Ovary (tissue), 7 donors: ENCODE measurements at regions not wholly inside any gene's neighbourhood (a gene's known extent, or its start where the extent isn't known, plus 50 kb on each side); places are given as distances from the start of the nearest gene placed in this dataset.

ENCODE experiments used
- DNase-seq, 5 donors: peaks; one replicate each; pipeline ENCODE4 v3.0.0-alpha.2; 2019 to 2020
- H3K27ac ChIP-seq, 2 donors: fragments of 200-600 bp; one replicate each; pipeline versions ENCODE4 v1.5.1 to v1.8.0; 2019 to 2022
- H3K27me3 ChIP-seq: fragments of 200-600 bp; one replicate; pipeline ENCODE4 v1.8.0; 2022
- H3K36me3 ChIP-seq: fragments of 200-600 bp; sonication (generic); one replicate; pipeline ENCODE4 v1.5.1; 2019
- H3K4me1 ChIP-seq: one replicate; pipeline ENCODE4 v1.8.1; 2013; ENCODE audit warnings: mild to moderate bottlenecking, moderate library complexity; ENCODE audit not compliant: insufficient read depth
- H3K4me3 ChIP-seq: fragments of 200-600 bp; sonication (generic); one replicate; pipeline ENCODE4 v1.5.1; 2017
- H3K9me3 ChIP-seq, 2 donors: fragments of 200-600 bp in 1 of 2; sonication (generic) in 1 of 2; one replicate each; pipeline versions ENCODE4 v1.5.1 to v1.8.1; 2013 to 2019; ENCODE audit warnings: mild to moderate bottlenecking in 1 of 2, moderate library complexity in 1 of 2
- CTCF ChIP-seq, 3 donors: fragments of 450-650 bp in 2 of 3; fragments of 200-600 bp in 1 of 3; IDR thresholded peaks; one replicate each; pipeline versions ENCODE4 v1.5.1 to v1.8.0; 2016 to 2022; ENCODE audit warnings: antibody characterized with exemption in 3 of 3, mild to moderate bottlenecking in 1 of 3
- EP300 ChIP-seq: sonication (generic); formaldehyde crosslinking; IDR thresholded peaks from one replicate; pipeline ENCODE4 v1.6.1; 2017; ENCODE audit warnings: antibody characterized with exemption
- POLR2A ChIP-seq: fragments of 450-650 bp; IDR thresholded peaks from one replicate; pipeline ENCODE4 v1.6.1; 2017; ENCODE audit warnings: antibody characterized with exemption, mild to moderate bottlenecking, moderate library complexity
- WGBS, 3 donors: extraction: QIAGEN DNeasy Blood & Tissue Kit in 1 of 3; methylation state at CpG; one replicate each; pipeline versions ENCODE4 v1.1.5 to v1.1.7; 2013 to 2017; 5-methylcytosine and 5-hydroxymethylcytosine counted together
- intact Hi-C, 4 donors: fragments of 100-400 bp; cut with DNase I; formaldehyde crosslinking; loops; one replicate each; pipeline versions ENCODE4 v1.11.0 to v1.15.1; 2022 to 2023
- donor health status: DM: no; HTN: no; CAD: no; lungs with moderate emphysema.
- donor health status: DM: no; HTN: no; CAD: no.
- donor health status: Bipolar disorder and iron deficiency.
- donor health status: DM: no; HTN: no; CAD: no.
- donor health status: DM: yes; HTN: yes; CAD: no.

DNA sequence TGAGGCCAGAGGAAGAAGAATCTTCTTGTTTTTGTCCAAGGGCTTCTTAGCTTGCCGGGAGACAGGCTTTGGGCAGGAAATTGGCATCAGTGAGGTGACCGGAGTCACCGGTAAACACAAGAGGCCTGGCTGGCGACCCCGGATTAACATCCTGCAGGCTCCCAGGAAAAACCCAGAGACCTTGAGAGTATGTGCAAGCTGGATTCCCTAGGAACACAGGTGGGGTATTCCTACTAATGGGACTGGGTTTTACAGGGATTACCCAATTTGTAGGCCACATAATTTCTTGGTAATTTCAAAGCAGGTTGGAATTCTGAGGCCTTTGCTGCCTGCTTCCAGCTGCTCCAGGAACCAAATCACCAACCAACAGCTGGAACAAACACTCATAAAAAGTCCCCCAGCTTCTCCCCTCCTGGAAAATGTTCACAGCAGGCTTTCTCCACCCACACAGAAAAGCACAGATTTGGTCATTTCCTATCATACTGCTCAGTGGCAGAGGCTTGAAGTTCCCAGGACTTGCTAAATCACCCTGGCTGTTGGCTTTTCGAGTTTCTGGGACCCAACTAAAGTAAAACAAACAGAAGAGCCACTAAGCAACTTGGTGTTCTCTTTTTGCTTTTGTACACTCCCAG is 258.8 kb downstream of the IRF8 start:
- TF ChIP-seq EP300 (no peak), CTCF (IDR thresholded peaks at IDR 0.05) (no peak), POLR2A (no peak)
- DNase-seq, result no peak
- Histone ChIP-seq H3K9me3 (no peaks in the 10 kb centered on the region), H3K27me3 (no peaks in the 10 kb centered on the region), H3K4me3 (no peak overlapping the region), H3K4me1 (no peaks in the 10 kb centered on the region), H3K27ac (no peak overlapping the region), H3K36me3 (no peaks in the 10 kb centered on the region)
- WGBS, 3 donors, result 49 to 58% (median 50%) methylated on average over 6 of the region's 6 CpGs
- intact Hi-C loops, result no loop called here

DNA sequence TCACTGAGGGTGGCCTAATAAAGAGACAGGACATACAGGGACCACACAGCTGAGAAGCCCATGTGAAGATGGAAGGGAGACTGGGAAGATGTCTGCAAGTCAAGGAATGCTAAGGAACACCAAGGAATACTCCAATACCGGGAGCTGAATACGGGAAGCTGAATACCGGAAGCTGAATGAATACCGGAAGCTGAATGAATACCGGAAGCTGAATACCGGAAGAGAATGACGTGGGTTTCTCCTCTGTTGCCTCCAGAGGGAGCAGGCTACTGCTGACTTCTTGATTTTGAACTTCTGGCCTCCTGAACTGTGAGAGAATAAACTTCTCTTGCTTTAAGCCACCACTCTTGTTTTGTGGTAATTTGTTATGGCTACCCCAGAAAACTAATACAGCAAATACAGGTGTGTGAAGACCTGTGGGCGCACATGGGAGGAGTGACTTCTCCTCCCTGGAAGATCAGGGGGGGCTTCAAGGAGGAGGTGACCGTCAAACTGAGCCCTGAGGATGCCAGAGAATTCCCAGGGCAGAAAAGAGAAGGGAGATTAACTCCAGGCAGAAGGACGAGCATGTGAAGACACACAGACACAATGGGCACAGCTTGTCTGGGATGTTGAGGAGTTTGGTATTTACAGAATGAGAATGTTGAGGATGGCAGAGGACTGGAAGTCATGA is 259.9 kb downstream of the IRF8 start:
- intact Hi-C loops, result no loop called here
- Histone ChIP-seq H3K27ac (no peak overlapping the region), H3K4me3 (no peak overlapping the region), H3K27me3 (no peaks in the 10 kb centered on the region), H3K36me3 (no peaks in the 10 kb centered on the region), H3K4me1 (no peaks in the 10 kb centered on the region), H3K9me3 (no peaks in the 10 kb centered on the region)
- DNase-seq, result no peak
- no peak for TF ChIP-seq CTCF (IDR thresholded peaks at IDR 0.05)
- TF ChIP-seq POLR2A, result no peak
- TF ChIP-seq EP300, result no peak
- 66 to 72% (median 68%) methylated on average over 10 of the region's 10 CpGs for WGBS, 3 donors

DNA sequence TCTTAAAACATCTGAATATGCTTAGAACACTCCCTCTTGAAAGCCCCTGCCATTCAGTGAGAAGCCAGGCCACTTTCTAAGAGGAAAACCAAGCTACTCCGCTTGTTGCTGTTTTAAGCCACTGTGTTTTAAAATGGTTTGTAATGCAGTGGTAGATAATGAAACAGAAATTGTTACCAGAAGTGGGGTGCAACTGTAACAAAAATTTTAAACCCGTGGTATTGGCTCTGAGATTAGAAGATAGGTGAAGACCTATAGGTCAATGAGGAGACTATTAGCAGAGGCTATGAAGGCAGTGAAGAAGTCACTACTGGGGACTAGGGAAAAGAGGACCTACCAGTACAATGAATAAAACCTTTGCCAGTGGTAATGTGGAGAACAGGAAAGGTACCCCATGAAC is 266.5 kb downstream of the IRF8 start:
- no peak overlapping the region for H3K27ac ChIP-seq
- WGBS, 3 donors, result 40 to 93% (median 81%) methylated on average over 2 of the region's 2 CpGs

DNA sequence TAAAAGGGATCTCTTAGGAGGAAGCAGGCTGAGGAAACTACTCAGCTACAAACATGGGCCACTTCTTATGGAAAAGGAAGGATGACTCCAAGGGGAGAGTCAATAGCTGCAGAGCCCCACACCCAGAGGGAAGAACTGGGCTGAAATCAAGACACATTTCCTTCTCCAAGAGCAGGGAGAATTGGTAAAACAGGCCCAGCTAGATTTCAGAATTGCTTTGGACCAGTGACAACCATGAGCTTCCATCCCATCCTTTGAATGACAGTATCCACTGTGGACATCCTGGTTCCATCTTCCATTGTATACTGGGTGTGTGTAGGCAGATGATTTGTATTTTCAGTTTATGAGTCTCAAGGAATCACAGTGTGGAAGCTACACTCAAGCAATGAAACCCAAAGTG is 267.5 kb downstream of the IRF8 start:
- no peak overlapping the region for H3K27ac ChIP-seq
- TF ChIP-seq POLR2A, result no peak
- no peak for TF ChIP-seq CTCF (IDR thresholded peaks at IDR 0.05)
- TF ChIP-seq EP300, result no peak
- intact Hi-C loops, result no loop called here
- H3K27me3 ChIP-seq, result no peaks in the 10 kb centered on the region
- no peak for DNase-seq
- H3K36me3 ChIP-seq, result no peaks in the 10 kb centered on the region
- no peaks in the 10 kb centered on the region for H3K9me3 ChIP-seq
- H3K4me1 ChIP-seq, result no peaks in the 10 kb centered on the region
- H3K4me3 ChIP-seq, result no peak overlapping the region

More for the DNA sequence above, 266.5 kb downstream of the IRF8 start:
- Histone ChIP-seq H3K36me3 (no peaks in the 10 kb centered on the region), H3K4me3 (no peak overlapping the region), H3K4me1 (no peaks in the 10 kb centered on the region), H3K9me3 (no peaks in the 10 kb centered on the region), H3K27me3 (no peaks in the 10 kb centered on the region)
- intact Hi-C loops, result no loop called here
- DNase-seq, result no peak
- TF ChIP-seq POLR2A (no peak), CTCF (IDR thresholded peaks at IDR 0.05) (no peak), EP300 (no peak)
